ENCODE measurements at regions not wholly inside any gene's neighbourhood (a gene's known extent, or its start where the extent isn't known, plus 50 kb on each side); places are given as distances from the start of the nearest gene placed in this dataset.

DNA sequence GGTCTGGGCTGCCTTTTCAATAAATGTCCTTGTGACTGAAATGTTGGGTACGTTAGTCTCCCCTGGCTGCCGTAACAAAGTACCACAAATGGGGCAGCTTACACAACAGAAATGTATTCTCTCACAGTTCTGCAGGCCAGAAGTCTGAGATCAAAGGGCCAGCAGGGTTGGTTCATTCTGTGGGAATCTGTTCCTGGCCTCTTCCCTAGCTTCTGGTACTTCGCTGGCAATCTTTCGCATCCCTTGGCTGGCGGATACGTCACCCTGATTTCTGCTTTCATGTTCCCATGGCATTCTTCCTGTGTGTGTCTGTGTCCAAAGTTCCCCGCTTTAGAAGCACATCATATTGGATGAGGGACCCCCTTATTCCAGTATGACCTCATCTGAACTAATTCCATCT is 95.8 kb upstream of the NCOR2 start:
- no peak for TF ChIP-seq SP1 (IDR thresholded peaks at IDR 0.05)
- no peak for TF ChIP-seq YY1 (IDR thresholded peaks at IDR 0.05)
- no peak for TF ChIP-seq CTCF (IDR thresholded peaks at IDR 0.05; ENCODE audit: low read depth, low read length, missing input control)
- TF ChIP-seq, protein P1, sequence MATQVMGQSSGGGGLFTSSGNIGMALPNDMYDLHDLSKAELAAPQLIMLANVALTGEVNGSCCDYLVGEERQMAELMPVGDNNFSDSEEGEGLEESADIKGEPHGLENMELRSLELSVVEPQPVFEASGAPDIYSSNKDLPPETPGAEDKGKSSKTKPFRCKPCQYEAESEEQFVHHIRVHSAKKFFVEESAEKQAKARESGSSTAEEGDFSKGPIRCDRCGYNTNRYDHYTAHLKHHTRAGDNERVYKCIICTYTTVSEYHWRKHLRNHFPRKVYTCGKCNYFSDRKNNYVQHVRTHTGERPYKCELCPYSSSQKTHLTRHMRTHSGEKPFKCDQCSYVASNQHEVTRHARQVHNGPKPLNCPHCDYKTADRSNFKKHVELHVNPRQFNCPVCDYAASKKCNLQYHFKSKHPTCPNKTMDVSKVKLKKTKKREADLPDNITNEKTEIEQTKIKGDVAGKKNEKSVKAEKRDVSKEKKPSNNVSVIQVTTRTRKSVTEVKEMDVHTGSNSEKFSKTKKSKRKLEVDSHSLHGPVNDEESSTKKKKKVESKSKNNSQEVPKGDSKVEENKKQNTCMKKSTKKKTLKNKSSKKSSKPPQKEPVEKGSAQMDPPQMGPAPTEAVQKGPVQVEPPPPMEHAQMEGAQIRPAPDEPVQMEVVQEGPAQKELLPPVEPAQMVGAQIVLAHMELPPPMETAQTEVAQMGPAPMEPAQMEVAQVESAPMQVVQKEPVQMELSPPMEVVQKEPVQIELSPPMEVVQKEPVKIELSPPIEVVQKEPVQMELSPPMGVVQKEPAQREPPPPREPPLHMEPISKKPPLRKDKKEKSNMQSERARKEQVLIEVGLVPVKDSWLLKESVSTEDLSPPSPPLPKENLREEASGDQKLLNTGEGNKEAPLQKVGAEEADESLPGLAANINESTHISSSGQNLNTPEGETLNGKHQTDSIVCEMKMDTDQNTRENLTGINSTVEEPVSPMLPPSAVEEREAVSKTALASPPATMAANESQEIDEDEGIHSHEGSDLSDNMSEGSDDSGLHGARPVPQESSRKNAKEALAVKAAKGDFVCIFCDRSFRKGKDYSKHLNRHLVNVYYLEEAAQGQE (IDR thresholded peaks at IDR 0.05) = no peak
- no peak for TF ChIP-seq TAF1 (conservative IDR thresholded peaks at IDR 0.05)
- no peak for TF ChIP-seq RXRA (IDR thresholded peaks at IDR 0.05)
- no peak for TF ChIP-seq RAD21 (IDR thresholded peaks at IDR 0.05)
- TF ChIP-seq, protein P2, sequence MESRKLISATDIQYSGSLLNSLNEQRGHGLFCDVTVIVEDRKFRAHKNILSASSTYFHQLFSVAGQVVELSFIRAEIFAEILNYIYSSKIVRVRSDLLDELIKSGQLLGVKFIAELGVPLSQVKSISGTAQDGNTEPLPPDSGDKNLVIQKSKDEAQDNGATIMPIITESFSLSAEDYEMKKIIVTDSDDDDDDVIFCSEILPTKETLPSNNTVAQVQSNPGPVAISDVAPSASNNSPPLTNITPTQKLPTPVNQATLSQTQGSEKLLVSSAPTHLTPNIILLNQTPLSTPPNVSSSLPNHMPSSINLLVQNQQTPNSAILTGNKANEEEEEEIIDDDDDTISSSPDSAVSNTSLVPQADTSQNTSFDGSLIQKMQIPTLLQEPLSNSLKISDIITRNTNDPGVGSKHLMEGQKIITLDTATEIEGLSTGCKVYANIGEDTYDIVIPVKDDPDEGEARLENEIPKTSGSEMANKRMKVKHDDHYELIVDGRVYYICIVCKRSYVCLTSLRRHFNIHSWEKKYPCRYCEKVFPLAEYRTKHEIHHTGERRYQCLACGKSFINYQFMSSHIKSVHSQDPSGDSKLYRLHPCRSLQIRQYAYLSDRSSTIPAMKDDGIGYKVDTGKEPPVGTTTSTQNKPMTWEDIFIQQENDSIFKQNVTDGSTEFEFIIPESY (IDR thresholded peaks at IDR 0.05) = no peak
- no peak for TF ChIP-seq EGR1 (IDR thresholded peaks at IDR 0.05; ENCODE audit: low read depth in 2 of 2)
- no peak for TF ChIP-seq ATF3 (IDR thresholded peaks at IDR 0.05)
- no peak for TF ChIP-seq FOXA1 (IDR thresholded peaks at IDR 0.05)
- TF ChIP-seq GABPA (IDR thresholded peaks at IDR 0.05 in 1 of 2, conservative IDR thresholded peaks at IDR 0.05 in 1 of 2) = no peak

Data from liver (tissue), 3 donors.